SK-N-SH treated with all-trans-retinoic acid at 6 μM for 48 hours (cell line): ENCODE measurements at regions not wholly inside any gene's neighbourhood (a gene's known extent, or its start where the extent isn't known, plus 50 kb on each side); places are given as distances from the start of the nearest gene placed in this dataset.

Experiments
- ATAC-seq: fragments of 200-7000 bp; cut with Tn5 transposase; 3 replicates; pipeline ENCODE4 v1.9.1; 2020; ENCODE audit warnings: mild to moderate bottlenecking, moderate library complexity
- ARNTL ChIP-seq: fragments of 450-650 bp; formaldehyde crosslinking; IDR thresholded peaks from 2 replicates; pipeline ENCODE4 v1.5.0; 2020; ENCODE audit warnings: low read depth, mild to moderate bottlenecking, moderate library complexity, borderline replicate concordance
- BACH2 ChIP-seq: fragments of 250-450 bp; sonication (Bioruptor Pico); IDR thresholded peaks from 2 replicates; pipeline ENCODE4 v1.9.0; 2021; ENCODE audit warnings: mild to moderate bottlenecking, borderline replicate concordance
- CSDC2 ChIP-seq: fragments of 250-450 bp; sonication (Bioruptor Pico); IDR thresholded peaks from 2 replicates; pipeline ENCODE4 v1.5.0; 2020; ENCODE audit warnings: mild to moderate bottlenecking, moderate library complexity
- ESRRG ChIP-seq: fragments of 250-450 bp; sonication (Bioruptor Pico); IDR thresholded peaks from 2 replicates; pipeline ENCODE4 v1.6.1; 2021; ENCODE audit warnings: mild to moderate bottlenecking
- GLIS3 ChIP-seq: fragments of 250-450 bp; sonication (Bioruptor Pico); IDR thresholded peaks from 2 replicates; pipeline ENCODE4 v1.5.0; 2020; ENCODE audit warnings: mild to moderate bottlenecking, moderate library complexity
- ISL1 ChIP-seq: fragments of 250-450 bp; sonication (Bioruptor Pico); IDR thresholded peaks from 2 replicates; pipeline ENCODE4 v2.1.2; 2022; ENCODE audit warnings: mild to moderate bottlenecking, moderate library complexity
- OSR1 ChIP-seq: fragments of 250-450 bp; sonication (Bioruptor Pico); IDR thresholded peaks from 2 replicates; pipeline ENCODE4 v1.8.0; 2022; ENCODE audit warnings: moderate library complexity, mild to moderate bottlenecking, inconsistent platforms
- PPARA ChIP-seq: fragments of 250-450 bp; sonication (Bioruptor Pico); IDR thresholded peaks from 2 replicates; pipeline ENCODE4 v1.5.0; 2020; ENCODE audit warnings: mild to moderate bottlenecking, borderline replicate concordance
- RARB ChIP-seq: fragments of 250-450 bp; sonication (Bioruptor Pico); IDR thresholded peaks from 2 replicates; pipeline ENCODE4 v1.8.0; 2021; ENCODE audit warnings: mild to moderate bottlenecking, moderate library complexity
- TCF4 ChIP-seq: fragments of 250-450 bp; sonication (Bioruptor Pico); IDR thresholded peaks from 2 replicates; pipeline ENCODE4 v1.8.0; 2021; ENCODE audit warnings: mild to moderate bottlenecking, moderate library complexity, borderline replicate concordance
- ZFP3 ChIP-seq: fragments of 250-450 bp; sonication (Bioruptor Pico); IDR thresholded peaks from 2 replicates; pipeline ENCODE4 v1.5.0; 2020; ENCODE audit warnings: mild to moderate bottlenecking, moderate library complexity
- ZFP30 ChIP-seq: fragments of 450-650 bp; formaldehyde crosslinking; IDR thresholded peaks from 2 replicates; pipeline ENCODE4 v1.5.0; 2022; ENCODE audit warnings: mild to moderate bottlenecking, moderate library complexity
- ZNF565 ChIP-seq: fragments of 450-650 bp; formaldehyde crosslinking; conservative IDR thresholded peaks from 2 replicates; pipeline ENCODE4 v1.5.0; 2020; ENCODE audit warnings: low read depth, mild to moderate bottlenecking, moderate library complexity
- ZNF70 ChIP-seq: fragments of 450-650 bp; formaldehyde crosslinking; IDR thresholded peaks from 2 replicates; pipeline ENCODE4 v1.5.0; 2020; ENCODE audit warnings: mild to moderate bottlenecking, moderate library complexity
- ZNF8 ChIP-seq: fragments of 450-650 bp; formaldehyde crosslinking; IDR thresholded peaks from 2 replicates; pipeline ENCODE4 v1.5.0; 2020; ENCODE audit warnings: mild to moderate bottlenecking, moderate library complexity
- TF ChIP-seq, protein P1 (sequence below): fragments of 250-450 bp; sonication (Bioruptor Pico); IDR thresholded peaks from 2 replicates; pipeline ENCODE4 v1.5.1; 2021; ENCODE audit warnings: mild to moderate bottlenecking, moderate library complexity
- TF ChIP-seq, protein P2 (sequence below): fragments of 250-450 bp; sonication (Bioruptor Pico); IDR thresholded peaks from 2 replicates; pipeline ENCODE4 v1.8.0; 2020; ENCODE audit warnings: mild to moderate bottlenecking, moderate library complexity, borderline replicate concordance
- TF ChIP-seq, protein P3 (sequence below): fragments of 250-450 bp; sonication (Bioruptor Pico); IDR thresholded peaks from 2 replicates; pipeline ENCODE4 v1.8.0; 2021; ENCODE audit warnings: low read depth, mild to moderate bottlenecking, moderate library complexity, borderline replicate concordance
- TF ChIP-seq, protein P4 (sequence below): fragments of 250-450 bp; sonication (Bioruptor Pico); IDR thresholded peaks from 2 replicates; pipeline ENCODE4 v1.5.1; 2020; ENCODE audit warnings: low read depth, mild to moderate bottlenecking, moderate library complexity

DNA sequence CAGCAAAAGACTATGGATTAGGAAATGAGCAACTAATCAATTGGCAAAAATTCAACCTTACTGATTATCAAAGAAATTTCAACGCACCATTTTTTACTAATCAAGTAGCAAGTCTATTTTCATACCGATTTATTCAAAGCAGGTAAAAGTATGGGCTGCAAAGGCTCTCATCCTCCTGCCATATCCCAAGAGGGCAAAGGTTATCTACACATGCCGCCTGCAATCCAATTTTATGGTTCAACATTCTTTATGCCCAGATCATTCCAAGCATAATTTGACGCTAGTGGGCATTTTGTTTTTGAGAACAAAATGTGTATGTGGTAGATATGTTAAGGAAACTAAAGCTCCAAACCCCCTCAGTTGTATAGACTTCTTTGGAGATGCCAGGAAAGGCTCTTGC lies 270.6 kb downstream of the MAF start:
- ATAC-seq = no peak
- TF ChIP-seq ESRRG = no peak
- TF ChIP-seq, protein P1, sequence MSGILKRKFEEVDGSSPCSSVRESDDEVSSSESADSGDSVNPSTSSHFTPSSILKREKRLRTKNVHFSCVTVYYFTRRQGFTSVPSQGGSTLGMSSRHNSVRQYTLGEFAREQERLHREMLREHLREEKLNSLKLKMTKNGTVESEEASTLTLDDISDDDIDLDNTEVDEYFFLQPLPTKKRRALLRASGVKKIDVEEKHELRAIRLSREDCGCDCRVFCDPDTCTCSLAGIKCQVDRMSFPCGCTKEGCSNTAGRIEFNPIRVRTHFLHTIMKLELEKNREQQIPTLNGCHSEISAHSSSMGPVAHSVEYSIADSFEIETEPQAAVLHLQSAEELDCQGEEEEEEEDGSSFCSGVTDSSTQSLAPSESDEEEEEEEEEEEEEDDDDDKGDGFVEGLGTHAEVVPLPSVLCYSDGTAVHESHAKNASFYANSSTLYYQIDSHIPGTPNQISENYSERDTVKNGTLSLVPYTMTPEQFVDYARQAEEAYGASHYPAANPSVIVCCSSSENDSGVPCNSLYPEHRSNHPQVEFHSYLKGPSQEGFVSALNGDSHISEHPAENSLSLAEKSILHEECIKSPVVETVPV = no peak
- TF ChIP-seq, protein P2, sequence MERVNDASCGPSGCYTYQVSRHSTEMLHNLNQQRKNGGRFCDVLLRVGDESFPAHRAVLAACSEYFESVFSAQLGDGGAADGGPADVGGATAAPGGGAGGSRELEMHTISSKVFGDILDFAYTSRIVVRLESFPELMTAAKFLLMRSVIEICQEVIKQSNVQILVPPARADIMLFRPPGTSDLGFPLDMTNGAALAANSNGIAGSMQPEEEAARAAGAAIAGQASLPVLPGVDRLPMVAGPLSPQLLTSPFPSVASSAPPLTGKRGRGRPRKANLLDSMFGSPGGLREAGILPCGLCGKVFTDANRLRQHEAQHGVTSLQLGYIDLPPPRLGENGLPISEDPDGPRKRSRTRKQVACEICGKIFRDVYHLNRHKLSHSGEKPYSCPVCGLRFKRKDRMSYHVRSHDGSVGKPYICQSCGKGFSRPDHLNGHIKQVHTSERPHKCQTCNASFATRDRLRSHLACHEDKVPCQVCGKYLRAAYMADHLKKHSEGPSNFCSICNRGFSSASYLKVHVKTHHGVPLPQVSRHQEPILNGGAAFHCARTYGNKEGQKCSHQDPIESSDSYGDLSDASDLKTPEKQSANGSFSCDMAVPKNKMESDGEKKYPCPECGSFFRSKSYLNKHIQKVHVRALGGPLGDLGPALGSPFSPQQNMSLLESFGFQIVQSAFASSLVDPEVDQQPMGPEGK (CRISPR knock-in tag) = no peak
- TF ChIP-seq, protein P3, sequence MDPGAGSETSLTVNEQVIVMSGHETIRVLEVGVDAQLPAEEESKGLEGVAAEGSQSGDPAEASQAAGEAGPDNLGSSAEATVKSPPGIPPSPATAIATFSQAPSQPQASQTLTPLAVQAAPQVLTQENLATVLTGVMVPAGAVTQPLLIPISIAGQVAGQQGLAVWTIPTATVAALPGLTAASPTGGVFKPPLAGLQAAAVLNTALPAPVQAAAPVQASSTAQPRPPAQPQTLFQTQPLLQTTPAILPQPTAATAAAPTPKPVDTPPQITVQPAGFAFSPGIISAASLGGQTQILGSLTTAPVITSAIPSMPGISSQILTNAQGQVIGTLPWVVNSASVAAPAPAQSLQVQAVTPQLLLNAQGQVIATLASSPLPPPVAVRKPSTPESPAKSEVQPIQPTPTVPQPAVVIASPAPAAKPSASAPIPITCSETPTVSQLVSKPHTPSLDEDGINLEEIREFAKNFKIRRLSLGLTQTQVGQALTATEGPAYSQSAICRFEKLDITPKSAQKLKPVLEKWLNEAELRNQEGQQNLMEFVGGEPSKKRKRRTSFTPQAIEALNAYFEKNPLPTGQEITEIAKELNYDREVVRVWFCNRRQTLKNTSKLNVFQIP = no peak
- no peak for TF ChIP-seq GLIS3 (CRISPR knock-in tag)
- TF ChIP-seq ZFP3 = no peak
- no peak for TF ChIP-seq ISL1 (CRISPR knock-in tag)
- no peak for TF ChIP-seq ARNTL (CRISPR knock-in tag)
- TF ChIP-seq BACH2 (CRISPR knock-in tag) = no peak
- no peak for TF ChIP-seq ZNF70
- TF ChIP-seq OSR1 (CRISPR knock-in tag) = no peak
- no peak for TF ChIP-seq CSDC2 (CRISPR knock-in tag)
- no peak for TF ChIP-seq PPARA (CRISPR knock-in tag)
- no peak for TF ChIP-seq ZFP30 (CRISPR knock-in tag)
- no peak for TF ChIP-seq ZNF565 (CRISPR knock-in tag)
- TF ChIP-seq RARB (CRISPR knock-in tag) = no peak

DNA sequence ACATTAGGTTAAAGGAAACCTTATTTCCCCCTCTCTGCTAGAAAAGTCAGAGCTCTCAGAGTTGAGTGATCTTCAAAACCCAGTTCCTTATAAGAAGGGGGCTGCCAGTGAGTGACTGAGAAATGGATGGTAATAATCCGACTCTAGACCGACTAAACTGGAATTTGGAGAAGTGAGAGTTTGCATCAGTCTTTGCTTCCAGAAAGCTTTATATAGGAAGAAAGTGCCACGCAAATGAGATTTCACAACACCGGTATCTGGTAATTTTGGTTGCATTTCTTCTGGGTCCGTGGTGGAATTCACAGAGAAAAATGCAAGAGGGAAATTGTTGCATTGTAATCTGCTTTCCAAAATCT lies 271.4 kb downstream of the MAF start:
- TF ChIP-seq OSR1 (CRISPR knock-in tag) = no peak
- TF ChIP-seq, protein P3 = no peak
- no peak for TF ChIP-seq ESRRG
- TF ChIP-seq CSDC2 (CRISPR knock-in tag) = no peak
- no peak for TF ChIP-seq GLIS3 (CRISPR knock-in tag)
- ATAC-seq = no peak

DNA sequence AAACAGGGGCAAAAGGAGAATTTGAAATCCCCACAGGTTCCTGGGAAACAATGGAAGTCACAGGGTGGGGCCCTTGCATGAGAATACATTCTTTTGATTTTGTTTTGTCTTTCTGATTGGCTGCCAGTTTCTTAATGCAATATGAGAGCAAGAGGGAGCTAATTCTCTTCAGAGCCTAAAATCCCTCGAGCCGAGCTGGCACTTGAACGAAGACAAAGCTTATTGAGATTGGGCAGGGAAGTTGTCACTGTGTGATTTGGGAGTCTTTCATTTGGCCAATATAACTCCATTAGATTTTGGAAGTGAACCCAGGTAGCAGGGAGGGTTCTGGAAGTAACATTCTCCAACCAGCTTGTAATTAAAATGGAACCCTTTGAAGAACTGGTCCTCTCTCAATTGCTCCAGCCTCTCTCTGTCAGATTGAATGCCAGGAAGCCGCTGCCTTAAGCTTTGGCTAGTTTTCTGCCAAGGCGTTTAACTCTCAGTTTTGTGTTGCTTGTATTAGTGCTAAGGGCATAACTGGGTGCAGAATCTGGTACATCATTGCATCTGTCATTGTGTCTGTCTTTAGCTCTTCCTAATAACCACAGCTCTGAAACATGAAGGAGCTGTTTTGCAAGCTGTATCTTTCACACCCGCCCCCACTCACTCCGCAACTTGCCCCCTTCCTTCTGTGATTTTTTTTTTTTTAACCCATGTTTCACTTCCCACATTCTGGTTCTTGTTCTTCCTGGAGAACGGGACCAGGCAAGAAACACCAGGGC lies 272.0 kb downstream of the MAF start:
- no peak for ATAC-seq
- no peak for TF ChIP-seq ZNF8 (CRISPR knock-in tag)
- no peak for TF ChIP-seq ZFP30 (CRISPR knock-in tag)
- TF ChIP-seq RARB (CRISPR knock-in tag) = no peak
- no peak for TF ChIP-seq PPARA (CRISPR knock-in tag)
- TF ChIP-seq ZNF70 = no peak
- TF ChIP-seq CSDC2 (CRISPR knock-in tag) = no peak
- no peak for TF ChIP-seq ISL1 (CRISPR knock-in tag)
- TF ChIP-seq, protein P4, sequence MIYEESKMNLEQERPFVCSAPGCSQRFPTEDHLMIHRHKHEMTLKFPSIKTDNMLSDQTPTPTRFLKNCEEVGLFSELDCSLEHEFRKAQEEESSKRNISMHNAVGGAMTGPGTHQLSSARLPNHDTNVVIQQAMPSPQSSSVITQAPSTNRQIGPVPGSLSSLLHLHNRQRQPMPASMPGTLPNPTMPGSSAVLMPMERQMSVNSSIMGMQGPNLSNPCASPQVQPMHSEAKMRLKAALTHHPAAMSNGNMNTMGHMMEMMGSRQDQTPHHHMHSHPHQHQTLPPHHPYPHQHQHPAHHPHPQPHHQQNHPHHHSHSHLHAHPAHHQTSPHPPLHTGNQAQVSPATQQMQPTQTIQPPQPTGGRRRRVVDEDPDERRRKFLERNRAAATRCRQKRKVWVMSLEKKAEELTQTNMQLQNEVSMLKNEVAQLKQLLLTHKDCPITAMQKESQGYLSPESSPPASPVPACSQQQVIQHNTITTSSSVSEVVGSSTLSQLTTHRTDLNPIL (CRISPR knock-in tag) = no peak
- TF ChIP-seq ZNF565 (CRISPR knock-in tag) = no peak
- TF ChIP-seq ESRRG = no peak
- TF ChIP-seq, protein P1 = no peak
- TF ChIP-seq BACH2 (CRISPR knock-in tag) = no peak
- TF ChIP-seq, protein P2 (CRISPR knock-in tag) = no peak
- no peak for TF ChIP-seq OSR1 (CRISPR knock-in tag)
- TF ChIP-seq ARNTL (CRISPR knock-in tag) = no peak
- TF ChIP-seq TCF4 = no peak
- TF ChIP-seq, all 23 proteins: peak for 0
